ENCODE measurements at regions not wholly inside any gene's neighbourhood (a gene's known extent, or its start where the extent isn't known, plus 50 kb on each side); places are given as distances from the start of the nearest gene placed in this dataset.

DNA sequence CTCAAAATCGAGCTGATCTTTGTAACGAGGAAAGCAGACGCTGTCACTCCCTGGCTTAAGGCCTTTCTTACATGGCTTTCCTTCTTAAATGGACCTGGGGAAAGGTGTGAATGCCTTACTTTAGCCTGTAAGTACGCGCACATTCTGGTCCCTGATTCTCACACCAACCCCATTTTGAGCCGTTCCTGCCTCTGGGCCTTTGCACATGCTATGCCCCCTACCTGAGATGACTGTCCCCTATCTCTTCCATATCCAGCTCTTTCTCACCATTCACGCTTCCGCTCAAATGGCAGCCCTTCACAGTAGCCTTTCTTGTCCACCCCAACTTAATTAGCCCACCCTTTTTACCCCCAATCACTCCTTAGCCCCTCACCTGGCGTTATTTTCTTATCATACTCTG is 496.7 kb downstream of the SHQ1 start:
- TF ChIP-seq, protein P1, sequence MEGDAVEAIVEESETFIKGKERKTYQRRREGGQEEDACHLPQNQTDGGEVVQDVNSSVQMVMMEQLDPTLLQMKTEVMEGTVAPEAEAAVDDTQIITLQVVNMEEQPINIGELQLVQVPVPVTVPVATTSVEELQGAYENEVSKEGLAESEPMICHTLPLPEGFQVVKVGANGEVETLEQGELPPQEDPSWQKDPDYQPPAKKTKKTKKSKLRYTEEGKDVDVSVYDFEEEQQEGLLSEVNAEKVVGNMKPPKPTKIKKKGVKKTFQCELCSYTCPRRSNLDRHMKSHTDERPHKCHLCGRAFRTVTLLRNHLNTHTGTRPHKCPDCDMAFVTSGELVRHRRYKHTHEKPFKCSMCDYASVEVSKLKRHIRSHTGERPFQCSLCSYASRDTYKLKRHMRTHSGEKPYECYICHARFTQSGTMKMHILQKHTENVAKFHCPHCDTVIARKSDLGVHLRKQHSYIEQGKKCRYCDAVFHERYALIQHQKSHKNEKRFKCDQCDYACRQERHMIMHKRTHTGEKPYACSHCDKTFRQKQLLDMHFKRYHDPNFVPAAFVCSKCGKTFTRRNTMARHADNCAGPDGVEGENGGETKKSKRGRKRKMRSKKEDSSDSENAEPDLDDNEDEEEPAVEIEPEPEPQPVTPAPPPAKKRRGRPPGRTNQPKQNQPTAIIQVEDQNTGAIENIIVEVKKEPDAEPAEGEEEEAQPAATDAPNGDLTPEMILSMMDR (conservative IDR thresholded peaks at IDR 0.05; ENCODE audit: low read depth, low read length), result no peak
- TF ChIP-seq EZH2 (IDR thresholded peaks at IDR 0.05; ENCODE audit: borderline replicate concordance, low read depth, low read length, poor library complexity, severe bottlenecking), result no peak
